GM12875 (cell line): ENCODE measurements at regions not wholly inside any gene's neighbourhood (a gene's known extent, or its start where the extent isn't known, plus 50 kb on each side); places are given as distances from the start of the nearest gene placed in this dataset.

Source experiments
- H3K4me3 ChIP-seq: one replicate; pipeline ENCODE4 v1.5.1; 2011; ENCODE audit warnings: low read depth, low read length, control low read depth
- CTCF ChIP-seq: IDR thresholded peaks from 2 replicates; pipeline ENCODE4 v1.5.1; 2011; ENCODE audit warnings: low read depth, mild to moderate bottlenecking, control low read depth, inconsistent platforms, low read length, moderate library complexity, borderline replicate concordance; ENCODE audit not compliant: insufficient read depth

GRCh38 chr4:160371446-160371845 is 1268.6 kb downstream of the RAPGEF2 start:
- no peak overlapping the region for H3K4me3 ChIP-seq
- no peak for TF ChIP-seq CTCF

- no peak for TF ChIP-seq CTCF
Observed at GRCh38 chr4:160372390-160372789, 1269.5 kb downstream of the RAPGEF2 start.

GRCh38 chr4:160373911-160374310 is 1271.0 kb downstream of the RAPGEF2 start:
- TF ChIP-seq CTCF: no peak
- no peak overlapping the region for H3K4me3 ChIP-seq

More at GRCh38 chr4:160372390-160372789, 1269.5 kb downstream of the RAPGEF2 start:
- no peak overlapping the region for H3K4me3 ChIP-seq

DNA sequence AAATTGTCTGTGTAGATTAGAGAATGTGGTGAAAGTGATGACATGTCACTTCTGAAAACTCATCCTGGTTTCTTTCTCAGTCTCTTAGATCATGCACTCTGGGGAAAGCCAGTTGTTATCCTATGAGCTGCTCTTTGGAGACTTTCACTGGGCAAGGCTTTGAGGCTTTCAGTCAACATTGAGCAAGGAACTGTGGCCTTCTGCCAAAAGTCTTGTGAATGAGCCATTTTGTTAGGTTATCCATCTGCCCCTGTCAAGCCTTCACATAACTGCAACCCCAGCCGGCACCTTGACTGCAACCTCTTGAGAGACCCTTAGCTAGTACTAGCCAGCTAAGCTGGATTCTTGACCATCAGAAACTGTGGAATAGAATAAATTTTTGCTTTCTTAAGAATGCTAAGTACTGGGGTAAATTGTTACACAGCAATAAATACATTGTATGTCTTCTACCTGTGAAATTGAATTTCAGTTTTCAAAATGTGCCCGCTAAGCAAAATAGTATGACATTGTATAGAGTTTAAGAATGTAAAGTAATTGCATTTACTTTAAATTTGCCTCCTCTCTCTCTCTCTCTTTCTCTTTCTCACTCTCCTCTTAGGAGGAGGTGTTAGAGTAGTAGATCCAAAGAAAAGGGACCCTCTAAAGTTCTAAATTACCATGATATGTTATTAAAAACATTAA is 1273.0 kb downstream of the RAPGEF2 start:
- no peak overlapping the region for H3K4me3 ChIP-seq
- TF ChIP-seq CTCF: no peak

DNA sequence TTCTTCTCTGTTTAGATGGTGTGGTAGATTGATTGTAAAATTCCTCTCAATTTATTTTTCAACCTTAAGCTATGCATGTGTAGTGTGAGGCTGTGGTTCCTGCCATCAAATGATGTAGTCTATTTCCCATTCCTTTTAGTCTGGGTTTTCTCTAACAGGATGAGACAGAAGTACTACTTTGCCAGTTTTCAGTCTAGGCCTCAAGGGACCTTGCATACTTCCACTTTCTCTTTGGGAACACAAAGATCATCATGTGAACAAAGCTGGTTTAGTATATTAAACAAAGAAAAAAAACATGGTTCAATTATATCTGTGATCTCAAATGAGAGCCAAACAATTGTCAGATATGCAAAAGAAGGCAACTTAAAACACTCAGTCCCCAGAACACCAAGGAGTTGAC is 1284.0 kb downstream of the RAPGEF2 start:
- TF ChIP-seq CTCF: no peak
- no peak overlapping the region for H3K4me3 ChIP-seq

GRCh38 chr4:160399826-160400225 is 1296.9 kb downstream of the RAPGEF2 start:
- TF ChIP-seq CTCF: no peak
- no peak overlapping the region for H3K4me3 ChIP-seq

- no peak overlapping the region for H3K4me3 ChIP-seq
- TF ChIP-seq CTCF: no peak
Observed at GRCh38 chr4:160403081-160403480, 1300.2 kb downstream of the RAPGEF2 start.
